ENCODE measurements at regions not wholly inside any gene's neighbourhood (a gene's known extent, or its start where the extent isn't known, plus 50 kb on each side); places are given as distances from the start of the nearest gene placed in this dataset.

DNA sequence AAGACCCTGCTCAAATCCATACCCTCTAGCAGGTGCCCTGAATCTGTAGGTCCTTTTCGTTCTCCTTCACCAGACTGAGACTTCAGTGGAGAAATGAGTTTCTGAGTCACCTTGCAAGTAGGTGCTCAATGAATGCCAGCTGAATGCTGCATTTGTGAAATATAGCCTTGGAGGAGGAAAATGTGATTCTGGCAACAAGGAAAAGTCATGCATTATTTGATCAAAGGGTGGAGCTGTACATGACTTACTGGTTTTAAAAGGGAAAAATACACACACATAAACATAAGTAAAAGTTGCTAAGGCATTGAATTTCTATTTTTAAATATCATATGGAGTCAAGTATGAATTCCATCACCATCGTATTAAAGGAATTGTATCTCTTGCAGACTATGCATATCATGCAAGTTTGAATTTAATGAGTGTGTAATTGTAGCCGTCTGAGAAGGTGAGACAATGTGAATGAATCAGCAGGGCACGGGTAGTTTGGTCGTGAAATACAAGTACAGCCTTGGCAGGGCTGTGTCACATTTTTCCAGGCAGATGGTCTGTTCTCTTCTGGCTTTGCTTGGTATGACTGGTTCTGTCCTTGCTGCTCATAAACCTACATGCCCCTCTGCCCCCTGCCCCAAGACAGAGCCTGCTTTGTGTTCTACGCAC, 160.8 kb downstream of the COL6A3 start:
- Histone ChIP-seq H3K79me2 (ENCODE audit: low read depth) (no peaks in the 10 kb centered on the region), H3K36me3 (ENCODE audit: low read depth) (no peaks in the 10 kb centered on the region), H3K4me1 (replicated peaks; ENCODE audit: insufficient read depth) (peaks cover 24% of the 10 kb centered on the region), H3K27me3 (ENCODE audit: insufficient read depth, low read depth) (no peaks in the 10 kb centered on the region), H3K27ac (peak overlapping the region; percentile 26), H2AFZ (no peak overlapping the region), H3K9me2 (ENCODE audit: insufficient read depth) (no peaks in the 10 kb centered on the region), H3F3A (ENCODE audit: insufficient read depth, low read depth) (peaks cover 15% of the 10 kb centered on the region; the same call in 1 of the 2 replicates), H3K4me3 (no peak overlapping the region), H3K9me3 (ENCODE audit: insufficient read depth, low read depth) (0 out of 2 replicates have a peak, but pooled peaks cover 3% of the 10 kb centered on the region), H4K20me1 (ENCODE audit: insufficient read depth) (no peaks in the 10 kb centered on the region), H3K4me2 (peak overlapping the region; percentile 44)
- intact Hi-C loops (cut with micrococcal nuclease; ENCODE audit: unreplicated experiment) = loop anchor here (1.0 kb wide), 1 partner anchor 45 kb away; no protein-coding TSS in a partner anchor
- DNase-seq = peak; percentile 23 to 89
- ChIA-PET POLR2A (ENCODE audit: unreplicated experiment) (interaction anchor here (0.6 kb wide), 1 partner anchor 39 kb away, joined by 3 read pairs; no protein-coding TSS in a partner anchor), CTCF (interaction anchor here (0.6 kb wide), 1 partner anchor 438 kb away, joined by 3 read pairs; no protein-coding TSS in a partner anchor)
- BruUV-seq (replicated peaks) = no TSS peak
- TF ChIP-seq, protein P1, sequence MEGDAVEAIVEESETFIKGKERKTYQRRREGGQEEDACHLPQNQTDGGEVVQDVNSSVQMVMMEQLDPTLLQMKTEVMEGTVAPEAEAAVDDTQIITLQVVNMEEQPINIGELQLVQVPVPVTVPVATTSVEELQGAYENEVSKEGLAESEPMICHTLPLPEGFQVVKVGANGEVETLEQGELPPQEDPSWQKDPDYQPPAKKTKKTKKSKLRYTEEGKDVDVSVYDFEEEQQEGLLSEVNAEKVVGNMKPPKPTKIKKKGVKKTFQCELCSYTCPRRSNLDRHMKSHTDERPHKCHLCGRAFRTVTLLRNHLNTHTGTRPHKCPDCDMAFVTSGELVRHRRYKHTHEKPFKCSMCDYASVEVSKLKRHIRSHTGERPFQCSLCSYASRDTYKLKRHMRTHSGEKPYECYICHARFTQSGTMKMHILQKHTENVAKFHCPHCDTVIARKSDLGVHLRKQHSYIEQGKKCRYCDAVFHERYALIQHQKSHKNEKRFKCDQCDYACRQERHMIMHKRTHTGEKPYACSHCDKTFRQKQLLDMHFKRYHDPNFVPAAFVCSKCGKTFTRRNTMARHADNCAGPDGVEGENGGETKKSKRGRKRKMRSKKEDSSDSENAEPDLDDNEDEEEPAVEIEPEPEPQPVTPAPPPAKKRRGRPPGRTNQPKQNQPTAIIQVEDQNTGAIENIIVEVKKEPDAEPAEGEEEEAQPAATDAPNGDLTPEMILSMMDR (conservative IDR thresholded peaks at IDR 0.05) = peak; percentile 44; the same call in 1 of the 2 replicates
- no peak for TF ChIP-seq EZH2 (IDR thresholded peaks at IDR 0.05; ENCODE audit: low read depth)

DNA sequence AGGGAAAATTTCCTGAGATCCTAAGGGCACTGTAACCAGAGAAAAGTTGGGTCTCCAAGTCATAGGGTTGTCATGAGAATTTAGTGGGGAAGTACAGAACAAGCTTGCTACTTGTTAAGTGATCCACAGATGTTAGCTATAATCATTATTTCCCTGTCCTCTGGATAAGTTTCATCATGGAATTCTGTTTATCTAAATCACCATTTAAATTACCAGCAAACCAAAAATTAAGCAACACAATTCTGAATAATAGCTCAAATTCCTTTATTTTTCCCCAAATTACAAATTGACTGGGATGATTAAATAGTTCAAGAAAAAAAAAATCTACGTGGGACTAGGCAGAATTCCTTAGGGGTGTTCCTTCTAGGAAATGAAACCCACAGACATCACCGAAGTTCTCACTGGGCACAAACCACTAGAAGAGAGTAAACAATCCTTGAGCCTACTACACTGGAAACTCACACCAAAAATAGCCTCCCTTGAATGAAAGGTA, 159.5 kb downstream of the COL6A3 start:
- H3K79me2 ChIP-seq (ENCODE audit: low read depth) = no peaks in the 10 kb centered on the region
- BruUV-seq (replicated peaks) = no TSS peak
- POLR2A ChIA-PET (ENCODE audit: unreplicated experiment) = no interaction called here

DNA sequence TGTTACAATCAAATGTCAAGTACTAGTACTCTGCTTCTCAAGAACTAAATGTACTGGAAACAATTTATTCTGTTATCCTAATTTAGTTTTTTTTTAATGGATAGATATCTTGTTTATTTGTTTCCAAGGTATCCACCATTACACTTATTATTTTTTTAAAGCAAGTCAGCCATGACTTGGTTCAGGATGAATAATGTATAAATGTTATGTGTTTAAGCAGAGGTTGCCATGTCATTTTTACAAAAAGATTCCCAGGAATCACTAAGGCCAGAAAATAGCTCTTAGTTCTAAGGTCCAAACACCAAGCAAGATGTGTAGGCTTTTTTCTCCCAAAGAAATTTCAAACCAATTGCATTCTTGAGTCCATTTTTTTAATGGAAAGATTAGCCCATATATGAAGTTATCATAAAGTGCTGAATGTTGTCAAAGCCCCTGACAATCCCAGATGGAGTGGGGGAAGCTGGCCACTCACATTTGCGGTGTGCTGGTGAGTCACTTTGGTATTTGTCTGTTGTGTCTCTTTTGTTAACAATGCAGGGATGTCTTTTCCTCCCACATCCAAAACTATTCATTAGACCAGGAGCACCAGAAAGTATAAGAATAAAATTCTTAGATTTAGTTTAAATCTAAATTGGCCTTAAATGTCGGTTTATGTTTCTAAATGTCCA, 158.9 kb downstream of the COL6A3 start:
- H4K20me1 ChIP-seq (ENCODE audit: insufficient read depth) = no peaks in the 10 kb centered on the region
- CTCF ChIA-PET = interaction anchor here (0.6 kb wide), 2 partner anchors 45 to 317 kb away, joined by 3 read pairs; no protein-coding TSS in a partner anchor
- H3K4me1 ChIP-seq (replicated peaks; ENCODE audit: insufficient read depth) = peaks cover 24% of the 10 kb centered on the region
- intact Hi-C loops (cut with micrococcal nuclease; ENCODE audit: unreplicated experiment) = no loop called here
- no peak for DNase-seq
- POLR2A ChIA-PET (ENCODE audit: unreplicated experiment) = no interaction called here
- no peaks in the 10 kb centered on the region for H3K27me3 ChIP-seq (ENCODE audit: insufficient read depth, low read depth)
- H3K79me2 ChIP-seq (ENCODE audit: low read depth) = no peaks in the 10 kb centered on the region
- no peaks in the 10 kb centered on the region for H3K9me2 ChIP-seq (ENCODE audit: insufficient read depth)
- no peaks in the 10 kb centered on the region for H3K36me3 ChIP-seq (ENCODE audit: low read depth)
- no peak overlapping the region for H2AFZ ChIP-seq
- 0 out of 2 replicates have a peak, but pooled peaks cover 3% of the 10 kb centered on the region for H3K9me3 ChIP-seq (ENCODE audit: insufficient read depth, low read depth)
- TF ChIP-seq, protein P1 (conservative IDR thresholded peaks at IDR 0.05) = no peak
- TF ChIP-seq EZH2 (IDR thresholded peaks at IDR 0.05; ENCODE audit: low read depth) = no peak
- H3K4me2 ChIP-seq = no peak overlapping the region
- no peak overlapping the region for H3K27ac ChIP-seq
- H3K4me3 ChIP-seq = no peak overlapping the region
- H3F3A ChIP-seq (ENCODE audit: insufficient read depth, low read depth) = peaks cover 15% of the 10 kb centered on the region; the same call in 1 of the 2 replicates
- BruUV-seq (replicated peaks) = no TSS peak

More for the DNA sequence above, 159.5 kb downstream of the COL6A3 start:
- intact Hi-C loops (cut with micrococcal nuclease; ENCODE audit: unreplicated experiment) = no loop called here
- H3K27me3 ChIP-seq (ENCODE audit: insufficient read depth, low read depth) = no peaks in the 10 kb centered on the region
- TF ChIP-seq, protein P1 (conservative IDR thresholded peaks at IDR 0.05) = no peak
- no peak for TF ChIP-seq EZH2 (IDR thresholded peaks at IDR 0.05; ENCODE audit: low read depth)
- no peak overlapping the region for H3K4me3 ChIP-seq
- no peaks in the 10 kb centered on the region for H4K20me1 ChIP-seq (ENCODE audit: insufficient read depth)
- H2AFZ ChIP-seq = no peak overlapping the region
- H3K36me3 ChIP-seq (ENCODE audit: low read depth) = no peaks in the 10 kb centered on the region
- no peak for DNase-seq
- H3K4me1 ChIP-seq (replicated peaks; ENCODE audit: insufficient read depth) = peaks cover 24% of the 10 kb centered on the region
- 0 out of 2 replicates have a peak overlapping the region, but pooled peaks have one; percentile 44 for H3K4me2 ChIP-seq
- H3K9me2 ChIP-seq (ENCODE audit: insufficient read depth) = no peaks in the 10 kb centered on the region
- CTCF ChIA-PET = no interaction called here
- H3K27ac ChIP-seq = no peak overlapping the region
- H3F3A ChIP-seq (ENCODE audit: insufficient read depth, low read depth) = peaks cover 15% of the 10 kb centered on the region; the same call in 1 of the 2 replicates
- 0 out of 2 replicates have a peak, but pooled peaks cover 3% of the 10 kb centered on the region for H3K9me3 ChIP-seq (ENCODE audit: insufficient read depth, low read depth)
